Activated naive CD4-positive, alpha-beta T cell treated with anti-CD3 and anti-CD28 coated beads, Interleukin-2, amount 50 U/mL, for 72 hours (primary cell): ENCODE measurements at regions not wholly inside any gene's neighbourhood (a gene's known extent, or its start where the extent isn't known, plus 50 kb on each side); places are given as distances from the start of the nearest gene placed in this dataset.
A peak's percentile ranks its signal among the peaks of the same experiment; 100 is the strongest.

Source experiments
- ATAC-seq, 2 donors: fragments of 150-1000 bp; cut with Tn5 transposase; 2 replicates each; pipeline ENCODE4 v1.10.0; 2021; ENCODE audit warnings: mild to moderate bottlenecking in 2 of 2, moderate library complexity in 2 of 2
- DNase-seq, 2 donors: peaks; one replicate each; pipeline ENCODE4 v3.0.0; 2021 to 2022; ENCODE audit warnings: low spot score in 2 of 2
- H3K27ac Mint-ChIP-seq, 2 donors: one replicate each; pipeline ENCODE4 v1.8.0; 2022; ENCODE audit warnings: mild to moderate bottlenecking in 2 of 2, mixed read lengths in 2 of 2
- H3K36me3 Mint-ChIP-seq, 2 donors: one replicate each; pipeline ENCODE4 v1.8.0; 2022; ENCODE audit warnings: mixed read lengths in 2 of 2
- H3K9me3 Mint-ChIP-seq, 2 donors: one replicate each; pipeline ENCODE4 v1.8.0; 2022; ENCODE audit warnings: mixed read lengths in 2 of 2

DNA sequence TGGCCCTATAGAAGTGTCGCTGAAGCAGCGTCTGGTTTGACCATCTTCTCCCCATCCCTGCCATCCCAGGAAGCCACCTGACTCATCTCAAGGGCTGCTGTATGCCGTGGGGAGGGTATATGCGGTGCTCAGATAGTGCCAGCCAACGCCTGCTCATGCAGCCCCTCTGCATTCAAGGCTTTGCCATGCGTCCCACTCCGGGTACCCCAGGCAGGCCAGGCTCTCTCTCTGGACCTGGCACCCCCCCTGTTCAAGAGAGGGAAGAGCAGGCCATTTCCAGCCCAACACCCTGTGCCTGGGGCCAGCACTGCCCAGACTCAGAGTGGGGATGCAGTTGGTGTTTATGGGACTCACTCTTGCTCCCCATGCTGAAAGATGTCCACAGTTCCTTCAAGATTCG, 130.0 kb downstream of the GLI2 start:
- DNase-seq (no peak), ATAC-seq (no peak)
- Mint-ChIP-seq H3K27ac (no peak overlapping the region), H3K36me3 (no peaks in the 10 kb centered on the region), H3K9me3 (no peaks in the 10 kb centered on the region)

DNA sequence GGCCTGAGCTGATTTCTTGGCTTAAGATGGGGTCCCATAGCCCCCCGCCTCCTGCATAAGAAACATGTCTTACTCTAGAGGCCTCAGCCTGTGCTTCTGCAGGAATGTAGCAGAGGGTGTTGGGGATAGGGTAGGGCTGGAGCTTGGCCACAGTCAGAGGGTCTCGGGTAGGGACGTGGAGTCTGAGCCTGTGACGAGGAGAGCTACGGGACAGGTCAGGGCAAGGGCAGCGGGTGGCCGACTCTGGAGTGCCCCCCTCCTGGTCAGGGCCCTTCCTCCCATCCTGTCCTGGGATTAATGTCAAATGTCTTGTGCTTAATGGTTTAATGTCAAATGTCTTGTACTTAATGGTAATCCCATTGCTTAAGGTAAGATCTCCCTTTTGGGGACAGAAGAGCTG, 130.4 kb downstream of the GLI2 start:
- no peaks in the 10 kb centered on the region for H3K9me3 Mint-ChIP-seq
- ATAC-seq (no peak), DNase-seq (no peak)
- H3K36me3 Mint-ChIP-seq = no peaks in the 10 kb centered on the region
- H3K27ac Mint-ChIP-seq = no peak overlapping the region

DNA sequence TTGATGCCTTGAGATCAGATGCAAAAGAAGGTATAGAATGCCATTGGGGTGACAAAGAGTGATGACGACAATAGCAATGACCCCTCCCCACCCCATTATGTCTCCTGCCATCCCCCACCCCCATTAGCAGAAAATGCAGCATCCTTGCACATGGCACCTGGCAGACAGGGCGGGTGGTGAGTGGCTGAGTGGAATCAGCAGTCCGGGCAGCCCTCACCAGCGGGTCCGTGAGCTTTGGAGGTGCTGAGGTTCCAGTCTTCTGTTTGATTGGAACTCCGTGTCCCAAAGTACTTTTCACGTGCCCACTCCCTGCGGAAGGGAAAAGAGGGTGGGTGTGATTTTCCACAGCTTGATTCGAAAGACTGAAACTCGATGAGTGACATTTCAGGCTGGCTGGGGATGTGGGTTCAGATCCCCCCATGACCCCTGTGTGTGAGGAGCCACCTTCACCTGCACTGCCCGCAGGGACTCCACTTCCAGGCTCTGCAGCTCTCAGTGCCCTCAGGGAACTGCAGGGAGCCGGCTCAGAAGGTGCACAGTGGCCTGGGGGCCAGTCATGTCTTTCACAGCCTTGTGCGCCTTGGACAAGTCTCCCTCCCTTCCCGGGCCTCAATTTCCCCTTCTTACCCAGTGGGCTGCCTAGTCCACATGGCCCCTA, 130.9 kb downstream of the GLI2 start:
- no peaks in the 10 kb centered on the region for H3K9me3 Mint-ChIP-seq
- no peak for ATAC-seq
- DNase-seq = no peak
- no peaks in the 10 kb centered on the region for H3K36me3 Mint-ChIP-seq
- no peak overlapping the region for H3K27ac Mint-ChIP-seq

DNA sequence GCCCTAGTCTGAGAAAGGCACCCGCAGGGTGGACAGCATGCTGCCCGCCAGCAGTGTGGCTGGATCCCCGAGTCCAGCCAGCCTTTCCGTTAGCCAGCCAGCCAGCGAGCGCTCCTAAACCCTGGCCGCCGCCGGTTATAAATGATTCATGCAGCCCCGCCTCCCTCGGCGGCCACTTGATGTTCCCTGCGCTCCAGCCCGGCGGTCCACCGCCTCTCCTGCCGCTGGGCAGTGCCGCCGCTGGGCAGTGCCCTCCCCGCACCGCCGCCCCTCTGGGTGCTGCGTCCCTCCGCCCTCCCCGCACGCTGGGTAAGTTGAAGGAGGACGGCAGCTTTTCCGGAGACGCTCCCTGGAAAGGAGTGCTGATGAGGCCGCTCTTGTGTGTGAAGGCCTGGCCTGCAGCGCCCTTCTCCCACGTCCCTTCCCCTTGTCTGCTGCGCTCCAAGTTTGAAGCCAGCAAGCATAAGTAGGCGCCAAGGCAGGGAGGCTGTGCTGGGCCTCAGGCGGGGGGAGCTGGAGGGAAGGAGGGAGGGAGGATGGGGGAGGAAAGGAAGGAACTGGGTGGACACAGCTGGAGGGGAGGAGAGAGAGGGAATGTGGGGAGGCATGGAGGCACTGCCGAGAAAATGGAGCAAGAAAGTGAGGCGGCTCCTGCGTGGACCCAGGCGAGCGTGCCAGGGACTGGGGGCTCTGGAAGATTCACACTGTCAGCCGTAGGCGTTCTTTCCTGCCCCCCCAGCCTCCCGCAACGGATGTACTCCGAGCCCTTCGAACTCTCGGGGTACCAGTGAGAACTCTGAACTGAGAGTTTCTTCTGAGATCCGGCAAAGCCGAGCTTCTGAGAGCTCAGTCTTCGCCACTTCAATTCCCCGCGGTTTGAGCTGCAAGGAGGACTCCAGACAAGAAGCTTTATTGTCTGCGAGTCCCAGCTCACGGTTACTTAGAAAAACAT, 131.9 kb downstream of the GLI2 start:
- Mint-ChIP-seq H3K9me3 (no peaks in the 10 kb centered on the region), H3K27ac (no peak overlapping the region), H3K36me3 (no peaks in the 10 kb centered on the region)
- no peak for ATAC-seq
- DNase-seq = no peak

DNA sequence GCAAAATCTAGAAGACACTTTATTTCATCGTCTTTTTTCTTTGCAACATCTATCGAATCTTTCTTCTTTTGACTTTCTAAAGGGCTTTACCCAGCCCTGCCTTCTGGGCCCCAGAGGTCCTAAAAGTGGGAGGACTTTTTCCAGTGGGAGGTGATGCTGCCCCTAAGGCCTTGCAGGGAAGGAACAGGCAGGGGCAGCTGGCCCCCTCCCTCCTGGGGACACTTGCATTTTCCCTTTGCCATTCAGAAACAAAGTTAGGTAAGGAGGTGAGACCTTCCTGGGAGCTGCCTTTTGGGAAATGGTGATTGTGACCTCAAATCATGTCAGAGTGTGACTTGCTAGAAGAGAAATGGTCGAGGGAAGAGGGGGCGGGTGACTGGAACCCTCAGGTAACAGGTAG, 132.7 kb downstream of the GLI2 start:
- no peaks in the 10 kb centered on the region for H3K9me3 Mint-ChIP-seq
- no peak for DNase-seq
- no peak overlapping the region for H3K27ac Mint-ChIP-seq
- ATAC-seq = no peak
- no peaks in the 10 kb centered on the region for H3K36me3 Mint-ChIP-seq

- Mint-ChIP-seq H3K9me3 (no peaks in the 10 kb centered on the region), H3K27ac (no peak overlapping the region), H3K36me3 (no peaks in the 10 kb centered on the region)
- ATAC-seq (no peak), DNase-seq (no peak)
These were observed 133.5 kb downstream of the GLI2 start for GRCh38 chr2:120869036-120869729.

DNA sequence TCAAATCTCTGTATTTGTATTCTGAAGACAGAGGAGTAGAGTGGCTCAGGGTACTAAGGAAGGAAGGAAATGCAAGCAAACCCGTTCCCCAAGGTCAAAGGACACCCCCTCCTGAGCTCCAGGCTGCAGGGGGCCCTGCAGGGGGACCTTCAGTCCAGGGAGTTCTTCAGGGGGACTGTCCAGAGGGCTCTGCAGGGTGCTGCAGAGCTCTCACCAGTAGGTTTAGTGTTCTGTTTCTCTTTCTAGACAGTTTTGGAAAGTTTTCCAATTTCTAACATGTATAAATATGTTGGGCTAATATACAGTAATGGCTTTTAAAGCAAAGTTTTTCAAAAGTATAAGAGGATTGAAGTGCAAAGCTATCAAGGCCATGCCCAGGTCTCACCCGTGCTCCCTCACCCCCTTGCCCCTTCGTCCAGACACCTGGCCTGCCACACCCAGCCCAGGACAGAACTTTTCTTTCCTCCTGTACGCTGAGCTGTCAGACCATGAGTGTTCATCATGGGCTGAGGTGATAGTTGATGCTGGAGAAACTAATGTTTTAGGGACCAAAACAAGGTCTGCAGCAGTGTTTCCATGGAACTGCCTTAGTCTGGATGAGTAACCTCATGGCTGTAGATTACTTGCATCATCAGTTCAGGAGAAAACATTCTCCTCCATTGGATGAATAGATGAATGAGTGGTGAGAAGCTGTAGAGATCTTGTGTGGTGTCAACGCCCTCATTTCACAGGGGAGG, 134.2 kb downstream of the GLI2 start:
- no peak for ATAC-seq
- no peaks in the 10 kb centered on the region for H3K36me3 Mint-ChIP-seq
- H3K9me3 Mint-ChIP-seq = no peaks in the 10 kb centered on the region

DNA sequence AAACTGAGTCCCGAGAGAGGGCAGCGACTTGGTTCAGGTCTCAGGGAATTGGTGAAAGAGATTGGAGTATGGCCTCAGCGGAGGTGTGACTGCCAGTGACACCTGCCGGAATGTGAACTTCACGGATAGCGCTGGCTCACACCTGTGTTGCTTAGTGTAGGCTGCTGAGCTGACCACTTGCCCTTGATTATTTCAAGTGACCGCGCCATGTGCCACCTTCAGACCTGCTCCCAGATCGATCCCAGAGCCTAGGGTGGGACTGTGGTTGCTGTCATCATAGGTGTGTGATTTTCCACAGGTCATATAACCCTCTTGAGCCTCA, 134.8 kb downstream of the GLI2 start:
- no peak overlapping the region for H3K27ac Mint-ChIP-seq
- DNase-seq (no peak), ATAC-seq (no peak)
- no peaks in the 10 kb centered on the region for H3K9me3 Mint-ChIP-seq
- H3K36me3 Mint-ChIP-seq = no peaks in the 10 kb centered on the region

More for the DNA sequence above, 134.2 kb downstream of the GLI2 start:
- DNase-seq = no peak
- no peak overlapping the region for H3K27ac Mint-ChIP-seq

GRCh38 chr2:120871016-120871635, 135.5 kb downstream of the GLI2 start:
- no peak for ATAC-seq
- no peaks in the 10 kb centered on the region for H3K36me3 Mint-ChIP-seq
- H3K9me3 Mint-ChIP-seq = no peaks in the 10 kb centered on the region
- H3K27ac Mint-ChIP-seq = no peak overlapping the region
- no peak for DNase-seq

DNA sequence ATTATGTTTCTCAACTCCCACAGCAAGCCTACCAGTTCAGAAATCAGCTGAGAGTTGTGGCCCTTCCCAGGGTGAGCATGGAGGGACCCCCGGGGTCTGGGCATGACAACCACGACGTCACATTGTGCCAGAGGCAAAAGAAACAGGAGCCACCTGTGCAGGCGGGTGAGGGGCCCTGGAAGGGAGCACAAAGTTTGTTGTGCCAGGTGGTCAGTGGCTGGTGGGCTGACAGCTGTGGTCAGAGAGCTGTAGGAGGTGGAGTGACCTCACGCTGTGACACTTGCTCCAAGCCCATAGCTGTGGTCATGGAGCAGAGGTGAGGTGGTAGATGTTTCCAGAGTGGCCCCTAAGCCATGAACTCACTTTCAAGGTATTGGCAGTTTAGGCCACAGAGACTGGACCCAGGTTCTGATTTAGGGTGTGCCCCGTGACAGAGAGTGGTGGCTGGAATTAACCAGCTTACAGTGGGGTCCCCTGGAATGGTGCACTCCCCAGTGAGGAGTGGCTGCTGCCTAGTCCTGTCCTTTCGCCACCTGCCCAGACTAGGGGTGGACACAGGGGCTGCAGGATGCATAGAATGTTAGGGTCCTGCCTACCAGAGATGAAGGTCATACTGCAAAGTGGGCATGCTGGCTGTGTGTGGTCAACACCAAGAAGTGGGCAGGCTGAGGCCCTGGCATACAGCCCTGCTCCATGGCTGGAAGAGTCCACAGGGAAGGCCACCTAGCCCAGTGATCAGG, 136.4 kb downstream of the GLI2 start:
- no peak for ATAC-seq
- DNase-seq = no peak
- no peaks in the 10 kb centered on the region for H3K36me3 Mint-ChIP-seq
- no peaks in the 10 kb centered on the region for H3K9me3 Mint-ChIP-seq
- H3K27ac Mint-ChIP-seq = no peak overlapping the region

DNA sequence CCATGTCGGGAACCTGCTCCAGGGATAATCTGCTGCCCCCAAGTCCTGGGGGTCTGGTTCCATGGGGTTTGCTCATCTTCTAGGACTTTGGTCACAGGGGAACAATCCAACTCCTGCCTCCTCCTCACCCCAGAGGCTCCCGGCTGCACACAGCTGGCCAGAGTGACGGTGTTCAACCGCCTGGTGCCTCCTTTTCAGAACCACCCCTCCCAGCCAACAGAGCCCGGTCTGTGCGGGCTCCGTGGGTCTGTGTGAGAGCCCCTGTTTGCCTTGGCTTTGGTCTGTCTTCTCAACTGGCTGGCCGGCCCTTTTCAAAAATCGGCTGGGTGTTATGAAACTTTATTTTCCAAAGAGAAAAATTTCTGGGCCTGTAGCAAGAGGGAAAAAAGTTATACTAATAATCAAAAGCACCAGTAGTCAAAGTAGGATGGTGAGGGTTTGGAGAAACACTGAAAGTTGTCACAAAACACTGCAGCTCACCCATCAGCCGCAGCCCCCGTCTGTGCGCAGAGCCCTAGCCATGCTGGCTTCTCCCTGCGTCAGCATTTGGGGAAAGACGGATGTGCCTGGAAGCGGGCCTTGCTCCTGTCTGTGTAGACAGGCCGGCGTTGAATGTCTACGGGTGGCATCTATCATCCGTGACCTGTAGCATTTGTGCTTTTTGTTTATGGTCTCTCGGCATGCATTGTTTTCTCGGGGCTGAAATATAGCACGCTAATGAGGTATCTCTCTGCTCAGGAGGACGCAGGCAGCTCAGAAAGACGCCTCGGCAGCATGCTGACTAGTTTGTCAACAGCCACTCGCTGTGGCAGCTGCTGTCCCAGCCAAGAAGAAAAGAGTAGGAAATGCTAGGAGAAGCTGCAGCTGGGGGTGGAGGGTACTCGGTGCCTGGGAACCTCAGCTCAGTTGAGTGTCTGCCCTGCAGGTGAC, 138.6 kb downstream of the GLI2 start:
- no peak overlapping the region for H3K27ac Mint-ChIP-seq
- DNase-seq = no peak
- no peaks in the 10 kb centered on the region for H3K36me3 Mint-ChIP-seq
- no peaks in the 10 kb centered on the region for H3K9me3 Mint-ChIP-seq
- no peak for ATAC-seq

DNA sequence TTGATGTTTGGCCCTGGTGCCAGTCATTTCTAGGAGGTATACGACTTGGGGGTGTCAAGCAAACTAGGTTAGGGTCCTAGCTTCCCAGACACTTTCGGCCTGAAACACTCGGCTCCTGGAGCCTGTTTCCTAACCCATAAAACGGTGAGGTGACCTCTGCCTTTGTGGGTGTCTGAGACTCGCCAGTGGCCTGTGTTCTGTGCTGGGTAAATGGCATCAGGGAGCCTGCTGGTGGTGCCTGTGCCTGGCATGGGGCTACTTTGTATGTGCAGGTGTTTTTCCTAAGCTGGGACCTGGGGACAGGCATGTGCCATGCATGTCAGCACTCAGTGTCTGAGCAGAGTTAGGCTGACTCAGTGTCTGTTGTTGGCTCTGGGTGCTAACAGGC, 139.2 kb downstream of the GLI2 start:
- ATAC-seq (no peak), DNase-seq (no peak)
- Mint-ChIP-seq H3K9me3 (no peaks in the 10 kb centered on the region), H3K27ac (peak overlapping the region in 1 of 2 donors; percentile 46), H3K36me3 (no peaks in the 10 kb centered on the region)

- ATAC-seq (no peak), DNase-seq (no peak)
- no peaks in the 10 kb centered on the region for H3K9me3 Mint-ChIP-seq
- no peak overlapping the region for H3K27ac Mint-ChIP-seq
- no peaks in the 10 kb centered on the region for H3K36me3 Mint-ChIP-seq
These were observed 139.8 kb downstream of the GLI2 start for GRCh38 chr2:120875431-120875830.

DNA sequence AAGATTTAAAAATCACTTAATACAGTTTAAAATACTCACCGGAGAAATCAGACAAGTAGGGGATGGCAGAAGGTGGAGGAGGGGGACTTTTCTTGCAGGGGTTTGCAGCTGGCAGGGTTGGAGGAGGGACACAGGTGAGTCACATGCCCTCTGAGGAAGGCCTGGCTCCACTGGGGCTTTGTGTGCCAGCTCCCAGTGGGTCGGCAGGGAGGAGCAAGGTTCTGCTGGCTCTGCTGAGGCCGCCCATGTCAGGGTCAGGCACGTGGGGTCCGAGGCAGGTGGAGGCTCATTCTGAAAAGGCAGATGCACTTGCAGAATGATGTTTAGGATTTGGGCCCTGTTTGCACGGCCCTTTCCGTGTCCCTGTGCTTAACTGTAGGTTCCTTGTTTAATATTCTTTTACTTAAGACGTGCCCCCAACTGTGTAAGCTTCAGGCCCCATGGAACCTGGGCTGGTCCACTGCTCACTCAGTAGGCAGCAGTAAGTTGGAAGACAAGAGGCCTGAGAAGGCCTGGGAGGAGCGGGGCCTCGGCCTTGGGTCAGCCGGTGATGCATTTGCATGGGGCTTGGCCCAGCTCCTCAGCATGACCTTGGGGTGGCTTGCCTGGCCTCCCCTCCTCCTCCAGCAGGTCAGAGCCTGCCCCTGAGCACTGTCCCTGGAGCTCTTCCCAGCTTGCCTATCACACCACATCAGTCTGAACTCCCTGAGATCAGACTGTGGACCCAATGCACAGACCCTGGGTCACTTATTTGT, 141.0 kb downstream of the GLI2 start:
- DNase-seq = no peak
- no peaks in the 10 kb centered on the region for H3K9me3 Mint-ChIP-seq
- H3K27ac Mint-ChIP-seq = no peak overlapping the region
- no peak for ATAC-seq
- no peaks in the 10 kb centered on the region for H3K36me3 Mint-ChIP-seq
